ENCODE measurements at regions not wholly inside any gene's neighbourhood (a gene's known extent, or its start where the extent isn't known, plus 50 kb on each side); places are given as distances from the start of the nearest gene placed in this dataset.

DNA sequence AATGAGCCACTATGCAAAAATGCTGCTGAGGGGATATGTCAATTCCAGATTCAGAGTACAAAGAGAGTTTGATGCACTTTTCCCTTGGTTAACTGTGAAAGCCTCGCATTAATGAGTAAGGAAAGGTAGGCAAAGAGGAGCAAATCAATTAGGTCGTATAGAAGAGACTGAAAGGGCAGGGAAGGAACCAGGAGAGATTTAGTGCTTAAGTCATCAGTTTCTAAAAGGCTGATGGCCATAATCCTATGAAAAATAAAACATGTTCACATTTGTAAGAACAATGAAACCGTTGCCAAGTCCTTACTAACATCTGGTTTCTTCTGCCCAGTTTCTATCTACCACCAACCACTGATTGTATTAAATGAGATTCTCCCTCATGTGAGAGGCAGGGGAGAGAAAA lies 118.4 kb upstream of the PALMD start:
- no peak for TF ChIP-seq GABPB1 (CRISPR knock-in tag; IDR thresholded peaks at IDR 0.05)
- no peak for TF ChIP-seq ZSCAN9 (CRISPR knock-in tag; IDR thresholded peaks at IDR 0.05; ENCODE audit: borderline replicate concordance)
- no peak for TF ChIP-seq ZNF232 (CRISPR knock-in tag; IDR thresholded peaks at IDR 0.05; ENCODE audit: borderline replicate concordance)
- TF ChIP-seq MEIS2 (CRISPR knock-in tag; IDR thresholded peaks at IDR 0.05) = no peak
- no peak for TF ChIP-seq EZH2 (conservative IDR thresholded peaks at IDR 0.05; ENCODE audit: low read depth, low read length)
- TF ChIP-seq, protein P1, sequence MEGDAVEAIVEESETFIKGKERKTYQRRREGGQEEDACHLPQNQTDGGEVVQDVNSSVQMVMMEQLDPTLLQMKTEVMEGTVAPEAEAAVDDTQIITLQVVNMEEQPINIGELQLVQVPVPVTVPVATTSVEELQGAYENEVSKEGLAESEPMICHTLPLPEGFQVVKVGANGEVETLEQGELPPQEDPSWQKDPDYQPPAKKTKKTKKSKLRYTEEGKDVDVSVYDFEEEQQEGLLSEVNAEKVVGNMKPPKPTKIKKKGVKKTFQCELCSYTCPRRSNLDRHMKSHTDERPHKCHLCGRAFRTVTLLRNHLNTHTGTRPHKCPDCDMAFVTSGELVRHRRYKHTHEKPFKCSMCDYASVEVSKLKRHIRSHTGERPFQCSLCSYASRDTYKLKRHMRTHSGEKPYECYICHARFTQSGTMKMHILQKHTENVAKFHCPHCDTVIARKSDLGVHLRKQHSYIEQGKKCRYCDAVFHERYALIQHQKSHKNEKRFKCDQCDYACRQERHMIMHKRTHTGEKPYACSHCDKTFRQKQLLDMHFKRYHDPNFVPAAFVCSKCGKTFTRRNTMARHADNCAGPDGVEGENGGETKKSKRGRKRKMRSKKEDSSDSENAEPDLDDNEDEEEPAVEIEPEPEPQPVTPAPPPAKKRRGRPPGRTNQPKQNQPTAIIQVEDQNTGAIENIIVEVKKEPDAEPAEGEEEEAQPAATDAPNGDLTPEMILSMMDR (CRISPR knock-in tag; IDR thresholded peaks at IDR 0.05) = no peak
- TF ChIP-seq ZNF235 (CRISPR knock-in tag; IDR thresholded peaks at IDR 0.05; ENCODE audit: borderline replicate concordance) = no peak
- TF ChIP-seq CC2D1A (CRISPR knock-in tag; IDR thresholded peaks at IDR 0.05) = no peak
- no peak for TF ChIP-seq GPN1 (CRISPR knock-in tag; IDR thresholded peaks at IDR 0.05; ENCODE audit: borderline replicate concordance)
- no peak for TF ChIP-seq MTA3 (CRISPR knock-in tag; IDR thresholded peaks at IDR 0.05)
- no peak for TF ChIP-seq RFX1 (IDR thresholded peaks at IDR 0.05)
- no peak for TF ChIP-seq MED13 (CRISPR knock-in tag; IDR thresholded peaks at IDR 0.05)
- no peak for TF ChIP-seq CHCHD3 (CRISPR knock-in tag; IDR thresholded peaks at IDR 0.05)
